ENCODE measurements at regions not wholly inside any gene's neighbourhood (a gene's known extent, or its start where the extent isn't known, plus 50 kb on each side); places are given as distances from the start of the nearest gene placed in this dataset.

- BruUV-seq (replicated peaks): no TSS peak
- CTCF ChIA-PET: no interaction called here
- H3K79me2 ChIP-seq (ENCODE audit: low read depth): no peaks in the 10 kb centered on the region
- H3K4me1 ChIP-seq (replicated peaks; ENCODE audit: insufficient read depth): no peaks in the 10 kb centered on the region
- no peak for DNase-seq
- no peaks in the 10 kb centered on the region for H3F3A ChIP-seq (ENCODE audit: insufficient read depth, low read depth)
- H3K36me3 ChIP-seq (ENCODE audit: low read depth): no peaks in the 10 kb centered on the region
- no peaks in the 10 kb centered on the region for H3K9me3 ChIP-seq (ENCODE audit: insufficient read depth, low read depth)
- H3K4me2 ChIP-seq: no peak overlapping the region
- TF ChIP-seq EZH2 (IDR thresholded peaks at IDR 0.05; ENCODE audit: low read depth) (no peak), CTCF (conservative IDR thresholded peaks at IDR 0.05) (no peak)
- no peak overlapping the region for H2AFZ ChIP-seq
- no peaks in the 10 kb centered on the region for H4K20me1 ChIP-seq (ENCODE audit: insufficient read depth)
- H3K4me3 ChIP-seq: no peak overlapping the region
- no peak overlapping the region for H3K27ac ChIP-seq
- no peaks in the 10 kb centered on the region for H3K9me2 ChIP-seq (ENCODE audit: insufficient read depth)
- H3K27me3 ChIP-seq (ENCODE audit: insufficient read depth, low read depth): no peaks in the 10 kb centered on the region
- intact Hi-C loops (cut with micrococcal nuclease; ENCODE audit: unreplicated experiment): no loop called here
- POLR2A ChIA-PET (ENCODE audit: unreplicated experiment): no interaction called here
These were observed 447.5 kb upstream of the COX7C start for GRCh38 chr5:86170194-86170593.

GRCh38 chr5:86175224-86175623 is 442.5 kb upstream of the COX7C start:
- CTCF ChIA-PET: no interaction called here
- POLR2A ChIA-PET (ENCODE audit: unreplicated experiment): no interaction called here
- no peak for DNase-seq

GRCh38 chr5:86199287-86199686 is 418.5 kb upstream of the COX7C start:
- no peaks in the 10 kb centered on the region for H4K20me1 ChIP-seq (ENCODE audit: insufficient read depth)
- DNase-seq: no peak
- no peak overlapping the region for H2AFZ ChIP-seq
- H3K4me3 ChIP-seq: no peak overlapping the region
- H3K9me2 ChIP-seq (ENCODE audit: insufficient read depth): peaks cover 4% of the 10 kb centered on the region; the same call in 1 of the 2 replicates
- BruUV-seq (replicated peaks): no TSS peak
- H3F3A ChIP-seq (ENCODE audit: insufficient read depth, low read depth): no peaks in the 10 kb centered on the region
- no peak overlapping the region for H3K4me2 ChIP-seq
- no peaks in the 10 kb centered on the region for H3K36me3 ChIP-seq (ENCODE audit: low read depth)
- no peaks in the 10 kb centered on the region for H3K79me2 ChIP-seq (ENCODE audit: low read depth)
- intact Hi-C loops (cut with micrococcal nuclease; ENCODE audit: unreplicated experiment): no loop called here
- H3K4me1 ChIP-seq (replicated peaks; ENCODE audit: insufficient read depth): no peaks in the 10 kb centered on the region
- no peaks in the 10 kb centered on the region for H3K27me3 ChIP-seq (ENCODE audit: insufficient read depth, low read depth)
- TF ChIP-seq CTCF (conservative IDR thresholded peaks at IDR 0.05) (no peak), EZH2 (IDR thresholded peaks at IDR 0.05; ENCODE audit: low read depth) (no peak)
- CTCF ChIA-PET: no interaction called here
- POLR2A ChIA-PET (ENCODE audit: unreplicated experiment): no interaction called here
- no peak overlapping the region for H3K27ac ChIP-seq
- H3K9me3 ChIP-seq (ENCODE audit: insufficient read depth, low read depth): no peaks in the 10 kb centered on the region

More at GRCh38 chr5:86175224-86175623, 442.5 kb upstream of the COX7C start:
- no peaks in the 10 kb centered on the region for H3K4me1 ChIP-seq (replicated peaks; ENCODE audit: insufficient read depth)
- intact Hi-C loops (cut with micrococcal nuclease; ENCODE audit: unreplicated experiment): no loop called here
- H3K9me3 ChIP-seq (ENCODE audit: insufficient read depth, low read depth): no peaks in the 10 kb centered on the region
- no peaks in the 10 kb centered on the region for H3K27me3 ChIP-seq (ENCODE audit: insufficient read depth, low read depth)
- no peak overlapping the region for H3K4me2 ChIP-seq
- no peaks in the 10 kb centered on the region for H4K20me1 ChIP-seq (ENCODE audit: insufficient read depth)
- H3K79me2 ChIP-seq (ENCODE audit: low read depth): no peaks in the 10 kb centered on the region
- no peaks in the 10 kb centered on the region for H3F3A ChIP-seq (ENCODE audit: insufficient read depth, low read depth)
- H3K4me3 ChIP-seq: no peak overlapping the region
- H3K27ac ChIP-seq: no peak overlapping the region
- no peaks in the 10 kb centered on the region for H3K36me3 ChIP-seq (ENCODE audit: low read depth)
- BruUV-seq (replicated peaks): no TSS peak
- TF ChIP-seq EZH2 (IDR thresholded peaks at IDR 0.05; ENCODE audit: low read depth) (no peak), CTCF (conservative IDR thresholded peaks at IDR 0.05) (no peak)
- no peaks in the 10 kb centered on the region for H3K9me2 ChIP-seq (ENCODE audit: insufficient read depth)
- 0 out of 2 replicates have a peak overlapping the region, but pooled peaks have one; percentile 55 for H2AFZ ChIP-seq
